Fibroblast of lung (primary cell): ENCODE measurements at regions not wholly inside any gene's neighbourhood (a gene's known extent, or its start where the extent isn't known, plus 50 kb on each side); places are given as distances from the start of the nearest gene placed in this dataset.

Experiments used
- CTCF ChIP-seq, 2 donors: IDR thresholded peaks in 1 of 2; conservative IDR thresholded peaks in 1 of 2; 1 replicate in 1 of 2; 2 replicates in 1 of 2; pipeline ENCODE4 v1.5.1; 2011 to 2012; ENCODE audit warnings: low read length in 2 of 2, control low read depth in 1 of 2, inconsistent platforms in 1 of 2, low read depth in 1 of 2, mild to moderate bottlenecking in 1 of 2
- EZH2 ChIP-seq: IDR thresholded peaks from 2 replicates; pipeline ENCODE4 v1.5.1; 2012; ENCODE audit warnings: low read length, control low read depth, mild to moderate bottlenecking; ENCODE audit errors: missing control alignments

DNA sequence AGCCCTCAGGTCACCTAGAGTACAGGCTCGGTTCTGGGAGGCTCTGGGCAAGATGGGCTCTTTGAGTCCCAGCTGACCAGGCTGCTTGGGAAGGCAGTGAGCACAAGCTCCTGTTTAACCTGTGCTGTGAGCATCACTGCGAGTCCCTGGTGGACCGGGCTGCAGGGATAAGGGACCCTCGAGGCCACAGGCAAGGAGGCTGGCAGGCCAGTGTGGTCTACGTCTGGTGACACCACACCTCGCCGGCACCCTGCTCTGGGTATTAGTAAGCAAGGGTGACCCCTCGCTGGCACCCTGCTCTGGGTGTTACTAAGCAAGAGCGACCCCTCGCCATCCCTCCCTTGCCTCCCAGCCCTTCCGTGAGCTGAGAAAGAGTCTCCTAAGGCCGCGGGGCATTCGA, 125.9 kb upstream of the FOXD4L5 start:
- no peak for TF ChIP-seq EZH2
- TF ChIP-seq CTCF (conservative IDR thresholded peaks at IDR 0.05 in 1 of 2, IDR thresholded peaks at IDR 0.05 in 1 of 2; ENCODE audit: low read depth in 1 of 2, low read length in 2 of 2), result no peak
